DND-41 (cell line): ENCODE measurements at regions not wholly inside any gene's neighbourhood (a gene's known extent, or its start where the extent isn't known, plus 50 kb on each side); places are given as distances from the start of the nearest gene placed in this dataset.

Experiments used
- CTCF ChIP-seq: IDR thresholded peaks from 2 replicates; pipeline ENCODE4 v1.5.1; 2012; ENCODE audit warnings: borderline replicate concordance, low read length, moderate library complexity, mild to moderate bottlenecking; ENCODE audit not compliant: poor library complexity, severe bottlenecking; ENCODE audit errors: extremely low read depth
- EZH2 ChIP-seq: IDR thresholded peaks from 3 replicates; pipeline ENCODE4 v1.6.1; 2012; ENCODE audit warnings: borderline replicate concordance, low read depth, mild to moderate bottlenecking, moderate library complexity, low read length, inconsistent platforms; ENCODE audit not compliant: severe bottlenecking

GRCh38 chr9:103530934-103531333, 535.8 kb downstream of the CYLC2 start:
- TF ChIP-seq CTCF (no peak), EZH2 (no peak)
